Right lobe of liver (tissue), 4 donors: ENCODE measurements at regions not wholly inside any gene's neighbourhood (a gene's known extent, or its start where the extent isn't known, plus 50 kb on each side); places are given as distances from the start of the nearest gene placed in this dataset.

ENCODE experiments used
- CTCF ChIP-seq, 4 donors: fragments of 200-600 bp in 3 of 4; fragments of 450-650 bp in 1 of 4; IDR thresholded peaks; one replicate each; pipeline versions ENCODE4 v1.5.1 to v1.8.0; 2016 to 2022; ENCODE audit warnings: antibody characterized with exemption in 4 of 4, mild to moderate bottlenecking in 2 of 4
- POLR2A ChIP-seq: fragments of 450-650 bp; IDR thresholded peaks from one replicate; pipeline ENCODE4 v1.6.1; 2017; ENCODE audit warnings: antibody characterized with exemption, mild to moderate bottlenecking
- donor health status: DM: no; HTN: no; CAD: no.
- donor health status: DM: no; HTN: no; CAD: no.
- donor health status: DM: no; HTN: yes; CAD: no.

DNA sequence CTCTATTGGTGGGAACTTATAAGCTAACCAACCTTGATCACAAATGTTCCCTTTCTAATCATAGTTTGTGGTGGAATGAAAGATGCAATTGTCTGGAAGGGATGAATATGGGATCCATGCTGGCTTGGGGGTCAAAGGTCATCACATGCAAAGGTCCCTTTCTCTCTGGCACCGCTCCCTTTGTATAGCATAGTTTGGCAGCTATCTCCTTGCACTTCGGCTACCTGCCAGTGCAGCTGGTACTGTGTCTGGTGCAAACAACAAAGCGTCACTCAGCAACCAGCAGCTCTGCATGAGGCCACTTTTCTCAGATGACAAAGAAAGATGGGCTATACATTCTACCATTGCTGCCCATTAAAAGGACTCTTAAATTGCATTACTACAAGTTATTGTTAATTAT, 188.2 kb upstream of the NFIA start:
- TF ChIP-seq CTCF (IDR thresholded peaks at IDR 0.05) = no peak
- no peak for TF ChIP-seq POLR2A
